Endometrial microvascular endothelial cells (primary cell): ENCODE measurements at regions not wholly inside any gene's neighbourhood (a gene's known extent, or its start where the extent isn't known, plus 50 kb on each side); places are given as distances from the start of the nearest gene placed in this dataset.

ENCODE experiments used
- in situ Hi-C: cut with HindIII; loops from 2 replicates; pipeline ENCODE4 v1.10.0; 2017; ENCODE audit warnings: low sequenced_read_pairs, low pct_unique_long_range_greater_than_20kb; ENCODE audit errors: inconsistent ontology term

DNA sequence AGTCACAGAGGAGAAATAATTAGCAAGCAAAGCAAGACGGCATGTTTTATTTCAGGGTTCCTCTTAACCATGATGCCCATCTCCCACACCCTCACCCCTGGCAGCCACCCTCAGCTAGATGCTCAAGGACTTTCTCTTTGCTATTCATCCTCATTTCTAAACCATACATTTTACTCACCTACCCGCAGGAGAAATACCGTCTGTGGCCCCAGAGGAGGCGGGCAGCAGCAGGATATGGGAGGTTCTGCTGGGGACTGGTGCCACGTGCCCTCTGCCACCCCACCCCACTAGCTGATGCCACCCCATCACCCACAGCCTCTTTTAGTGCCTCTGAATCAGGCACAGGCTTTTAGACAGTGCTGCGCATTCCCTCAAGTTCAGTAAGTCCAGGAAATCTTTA lies 168.7 kb upstream of the ITGB1 start:
- in situ Hi-C loops: no loop called here

DNA sequence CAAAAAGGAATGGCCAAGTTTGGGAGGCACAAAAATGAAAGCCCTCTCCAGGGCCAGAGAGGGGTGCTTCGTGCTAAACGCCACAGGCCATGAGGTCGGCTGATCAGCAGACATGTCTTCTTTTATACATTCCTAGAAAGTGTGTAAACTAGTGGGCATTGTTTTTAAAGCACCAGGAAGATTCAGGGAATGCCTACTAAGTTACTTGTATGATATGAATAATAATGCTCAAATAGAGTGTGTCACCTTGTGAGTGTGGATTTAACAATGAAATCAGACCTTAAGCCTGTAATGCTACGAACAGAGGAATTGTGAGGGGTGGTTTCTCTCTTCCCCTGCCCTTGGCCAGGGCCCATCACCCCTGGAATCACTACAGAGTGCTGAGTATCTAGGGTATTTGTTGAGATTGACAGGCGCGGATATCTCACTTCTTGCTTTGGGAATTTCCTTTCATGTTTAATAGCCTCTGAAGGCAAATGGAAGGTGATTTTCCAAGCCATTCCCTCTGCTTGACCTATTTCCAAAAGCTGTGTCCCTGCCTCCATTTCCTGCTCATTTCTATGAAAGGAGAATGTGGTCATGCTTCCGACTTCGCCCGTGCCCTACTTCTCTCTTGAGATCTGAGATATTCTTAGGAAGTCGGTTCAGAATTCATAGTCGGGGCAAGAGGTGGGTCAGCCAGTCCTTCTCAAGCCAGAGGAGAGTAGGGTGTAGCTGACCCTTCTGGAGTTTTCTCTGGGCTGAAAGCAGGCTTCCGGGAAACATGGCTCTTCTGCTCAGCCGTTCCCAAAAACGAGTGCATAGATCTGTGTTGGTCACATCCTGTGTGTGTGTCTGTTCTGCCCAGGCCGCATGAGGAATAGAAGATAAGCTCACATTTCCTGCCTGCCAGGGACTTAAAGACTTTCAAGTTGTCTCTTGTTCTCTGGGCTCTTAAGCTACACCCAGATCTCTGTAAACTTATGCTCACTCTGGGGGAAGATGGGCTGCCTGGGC lies 167.8 kb upstream of the ITGB1 start:
- in situ Hi-C loops: no loop called here

DNA sequence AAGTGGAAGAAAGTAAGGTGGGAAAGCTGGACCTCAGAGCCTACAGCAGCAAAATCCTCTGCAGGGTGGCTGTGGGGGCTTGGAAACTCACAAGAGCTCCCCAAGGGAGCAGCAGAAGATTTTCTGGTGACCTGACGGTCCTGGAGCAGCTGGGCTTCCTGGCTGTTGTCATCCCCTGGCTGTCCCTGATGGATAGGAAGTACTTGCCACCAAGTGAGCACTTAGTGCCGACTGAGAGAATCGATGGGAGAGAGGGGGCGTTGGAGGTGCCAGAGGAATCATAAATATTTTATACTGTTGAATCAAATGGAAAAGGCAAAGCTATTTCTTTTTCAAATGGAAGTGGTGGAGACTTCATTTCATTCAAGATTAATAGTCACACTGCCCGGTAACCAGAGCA lies 167.1 kb upstream of the ITGB1 start:
- in situ Hi-C loops: no loop called here

GRCh38 chr10:33123680-33124079 lies 165.7 kb upstream of the ITGB1 start:
- in situ Hi-C loops: no loop called here

- in situ Hi-C loops: no loop called here
These were observed 164.2 kb upstream of the ITGB1 start for GRCh38 chr10:33122014-33122809.

DNA sequence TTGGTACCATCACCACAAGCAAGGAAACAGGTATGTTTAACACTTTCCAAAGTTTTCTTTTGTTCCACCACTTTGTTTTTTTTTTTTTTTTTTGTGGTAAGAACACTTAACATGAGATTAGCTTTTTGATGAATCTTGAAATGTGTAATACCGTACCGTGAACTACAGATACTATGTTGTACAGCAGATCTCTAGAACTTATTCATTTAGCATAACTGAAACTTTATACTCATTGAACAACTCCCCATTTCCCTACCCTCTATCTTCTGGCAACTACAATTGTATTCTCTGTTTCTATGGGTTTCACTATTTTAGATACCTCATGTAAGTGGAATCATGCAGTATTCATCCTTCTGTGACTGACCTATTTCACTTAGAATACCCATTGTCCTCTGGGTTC lies 162.7 kb upstream of the ITGB1 start:
- in situ Hi-C loops: no loop called here

GRCh38 chr10:33120275-33120674 lies 162.2 kb upstream of the ITGB1 start:
- in situ Hi-C loops: no loop called here

GRCh38 chr10:33117816-33118215 lies 159.8 kb upstream of the ITGB1 start:
- in situ Hi-C loops: no loop called here

GRCh38 chr10:33117230-33117629 lies 159.2 kb upstream of the ITGB1 start:
- in situ Hi-C loops: no loop called here

DNA sequence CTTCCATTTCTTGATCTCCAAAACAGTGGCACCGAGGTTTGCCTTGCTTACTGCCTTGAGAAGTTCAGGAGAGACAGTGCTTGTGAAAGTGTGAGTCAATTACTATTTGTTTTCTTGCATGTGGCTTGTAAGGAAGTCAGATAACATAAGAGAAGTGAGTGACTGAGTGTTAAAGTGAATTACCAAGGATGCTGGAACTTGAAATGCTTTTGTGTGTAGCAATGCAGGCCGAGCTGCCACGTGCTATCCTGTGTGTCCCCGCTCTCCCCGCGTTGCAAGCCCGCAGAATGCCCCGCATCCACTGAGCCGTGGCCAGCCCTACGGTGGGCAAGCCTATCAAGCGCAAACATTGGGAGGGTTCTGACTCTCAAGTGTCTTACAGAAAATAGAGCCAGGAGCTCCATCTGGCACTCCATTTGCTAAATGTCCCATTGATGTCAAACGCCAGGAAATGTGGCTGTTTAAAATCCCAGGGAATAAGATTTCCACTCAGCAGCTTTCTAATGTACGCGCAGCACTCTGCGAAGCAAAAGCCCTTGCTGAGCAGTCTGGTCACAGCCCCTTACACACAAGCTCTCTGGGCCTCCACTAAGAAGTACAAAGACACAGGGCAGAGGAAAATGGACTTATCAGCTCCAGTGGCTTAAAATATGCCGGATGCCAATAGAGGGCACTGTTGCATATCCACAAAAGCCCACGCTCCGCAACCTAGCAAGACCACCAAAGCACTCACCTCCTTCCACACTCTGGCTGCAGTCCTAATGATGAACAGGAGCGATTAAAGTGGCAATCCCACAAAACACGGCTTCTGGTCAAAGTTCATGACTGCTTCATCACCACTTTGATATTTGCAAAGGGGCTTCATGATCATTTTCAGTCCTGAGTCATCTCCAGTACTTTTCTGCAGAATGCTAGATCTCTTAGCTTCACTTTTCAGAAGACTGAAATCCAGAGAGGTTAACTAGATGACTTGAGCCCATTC lies 158.0 kb upstream of the ITGB1 start:
- in situ Hi-C loops: no loop called here

GRCh38 chr10:33114451-33114952 lies 156.5 kb upstream of the ITGB1 start:
- in situ Hi-C loops: no loop called here

GRCh38 chr10:33113466-33113865 lies 155.4 kb upstream of the ITGB1 start:
- in situ Hi-C loops: no loop called here

DNA sequence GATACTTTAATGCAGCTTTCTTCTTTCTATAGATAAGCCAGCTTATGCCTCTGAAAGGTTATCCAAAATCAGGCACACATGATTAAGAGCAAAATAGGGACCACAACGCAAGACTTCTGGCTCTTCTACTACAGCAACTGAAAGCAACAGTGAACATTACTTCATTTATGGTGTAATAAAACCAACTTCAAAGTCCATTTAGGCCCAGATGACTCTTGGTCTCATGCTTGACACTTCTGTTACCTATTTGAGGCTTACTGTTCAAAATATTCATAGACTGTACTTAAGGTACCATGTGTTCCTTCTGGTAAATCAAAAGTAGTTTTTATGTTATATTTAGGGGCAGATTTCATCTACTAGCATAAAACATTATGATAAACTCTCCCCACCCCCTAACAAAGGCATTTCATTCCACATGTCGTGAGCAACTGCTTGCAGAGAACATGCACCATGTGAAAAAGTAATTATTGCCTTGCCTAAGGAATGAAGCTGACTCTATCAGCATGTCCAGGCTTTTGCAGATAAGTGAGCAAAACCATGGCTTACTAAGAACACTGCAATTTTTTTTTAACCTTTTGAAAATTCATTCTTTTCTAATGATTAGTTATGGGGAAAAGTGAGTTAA lies 154.9 kb upstream of the ITGB1 start:
- in situ Hi-C loops: no loop called here

GRCh38 chr10:33111488-33112051 lies 153.5 kb upstream of the ITGB1 start:
- in situ Hi-C loops: no loop called here

GRCh38 chr10:33109788-33110469 lies 151.9 kb upstream of the ITGB1 start:
- in situ Hi-C loops: no loop called here

DNA sequence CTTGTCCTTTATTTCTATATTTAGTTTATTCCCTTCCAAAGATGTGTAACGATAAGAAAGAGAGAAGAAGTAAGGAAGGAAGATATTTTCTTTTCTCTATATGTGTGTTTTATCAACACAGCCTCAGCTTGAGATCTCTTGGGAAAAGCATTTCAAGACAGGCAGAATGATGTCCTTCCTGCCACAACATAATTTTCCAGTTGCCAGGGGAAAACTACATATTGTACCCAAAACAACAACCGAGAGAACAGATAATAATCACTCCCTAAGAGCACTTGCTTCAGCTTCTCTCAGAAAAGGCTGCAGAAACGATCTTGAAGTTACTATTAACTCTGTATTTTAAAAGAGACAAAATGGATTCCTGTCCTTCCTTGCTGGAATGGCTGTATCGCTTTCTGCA lies 151.4 kb upstream of the ITGB1 start:
- in situ Hi-C loops: no loop called here

DNA sequence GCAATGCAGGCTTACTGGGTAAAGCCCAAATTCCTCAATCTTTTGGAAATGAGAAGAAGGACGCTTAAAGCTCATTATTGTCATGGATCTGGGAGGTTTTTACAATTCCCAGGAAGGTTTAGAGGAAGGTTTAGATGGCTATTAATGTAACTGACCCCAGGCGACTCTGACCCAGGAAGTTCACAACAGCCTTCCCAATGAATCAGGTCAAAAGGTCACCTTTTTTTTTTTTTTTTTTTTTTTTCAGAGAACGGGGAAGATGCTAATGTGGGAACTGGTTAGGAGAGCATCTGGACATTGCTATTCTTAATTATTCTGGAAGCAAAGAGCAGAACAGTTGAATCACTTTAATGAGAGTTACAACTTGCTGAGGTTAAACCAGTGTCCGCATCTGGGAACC lies 149.9 kb upstream of the ITGB1 start:
- in situ Hi-C loops: no loop called here
